HG03135 (cell line): ENCODE measurements at regions not wholly inside any gene's neighbourhood (a gene's known extent, or its start where the extent isn't known, plus 50 kb on each side); places are given as distances from the start of the nearest gene placed in this dataset.
"Not testable (repeated sequence)": the region's sequence is repeated elsewhere in the genome, so short reads cannot be mapped to it uniquely, and the experiment has no call there.

Experiments
- ATAC-seq: cut with Tn5 transposase; IDR thresholded peaks from one replicate; pipeline ENCODE4 v1.9.1; 2021; ENCODE audit warnings: mild to moderate bottlenecking, moderate library complexity; ENCODE audit not compliant: unreplicated experiment

DNA sequence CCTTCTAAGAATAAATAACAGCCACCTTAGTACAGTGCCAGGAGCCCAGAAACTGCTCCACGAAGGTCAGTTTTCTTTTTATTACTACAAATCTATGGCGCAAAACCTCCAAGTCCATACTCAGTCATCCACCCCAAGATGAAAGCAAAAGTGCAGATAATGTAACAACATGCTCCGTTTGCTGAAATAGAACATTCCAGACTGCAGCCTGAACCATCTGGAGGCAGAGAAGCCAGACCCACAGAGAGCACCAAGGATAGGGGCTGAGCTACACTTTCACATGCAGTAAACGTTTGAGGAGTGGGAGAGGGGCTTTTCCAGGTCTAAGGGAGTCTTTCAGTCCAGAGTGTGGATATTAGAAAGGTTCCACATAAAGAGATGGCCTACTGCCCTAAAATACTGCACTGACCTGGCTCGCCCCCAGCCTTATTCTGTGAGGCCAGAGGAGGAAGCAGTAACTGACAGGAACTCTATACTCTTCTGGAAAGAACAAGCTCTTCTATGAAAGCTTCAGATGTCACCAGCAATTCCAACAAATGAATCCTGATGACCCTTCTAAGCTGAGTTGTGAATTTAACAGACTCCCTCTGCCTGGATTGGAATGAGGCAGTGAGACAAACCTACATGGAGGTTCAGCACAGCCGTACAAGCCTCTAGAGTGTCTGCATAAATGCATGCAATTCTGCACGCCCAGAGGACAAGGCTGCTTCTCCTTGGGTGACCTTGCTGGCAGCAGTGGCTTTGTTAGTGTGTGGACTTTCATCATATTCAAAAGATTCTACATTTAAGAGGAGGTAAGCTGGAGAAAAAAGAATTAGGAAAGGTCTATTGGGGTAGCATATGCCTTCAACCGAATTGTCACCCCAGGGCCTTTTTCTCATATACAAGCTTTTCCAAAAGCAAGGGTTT, 153.9 kb upstream of the EGLN3 start:
- ATAC-seq, result no peak

DNA sequence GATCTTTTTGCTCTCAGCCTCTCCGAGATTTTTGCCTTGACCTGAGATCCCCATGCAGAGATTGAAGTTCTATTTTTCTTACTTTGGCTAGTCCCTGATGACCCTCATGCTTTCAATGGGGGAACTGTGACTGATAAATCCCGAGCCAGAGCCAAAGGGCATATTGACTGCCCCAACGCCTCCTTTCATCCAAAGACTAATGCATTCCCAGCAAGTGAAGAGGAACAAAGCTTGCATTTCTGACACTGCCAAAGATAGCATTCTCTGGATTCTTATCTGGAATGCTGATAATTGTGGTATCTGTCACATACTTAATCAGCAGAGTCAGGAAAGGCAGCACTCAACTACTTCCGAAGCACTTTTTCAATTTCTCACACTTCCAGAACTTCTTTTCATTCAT, 152.3 kb upstream of the EGLN3 start:
- ATAC-seq, result no peak

DNA sequence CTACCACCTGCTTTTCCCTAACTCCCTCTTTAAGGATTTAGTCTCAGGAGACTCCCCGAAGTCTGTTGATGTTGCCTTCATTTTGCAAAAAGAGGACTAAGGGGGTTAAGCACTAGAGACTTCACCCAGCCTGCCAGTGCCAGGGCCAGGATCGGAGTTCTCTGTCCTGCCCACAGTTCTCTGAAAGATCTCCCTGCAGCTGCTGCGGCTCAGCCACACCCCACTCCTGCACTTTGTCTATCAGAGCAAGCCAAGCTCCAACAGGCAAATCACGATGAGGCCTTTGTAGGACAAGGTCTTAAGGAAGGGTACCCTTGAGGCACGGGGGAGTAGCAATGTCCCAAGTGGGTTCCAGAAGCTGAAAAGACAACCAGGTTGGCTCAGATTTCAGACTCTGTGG, 148.8 kb upstream of the EGLN3 start:
- ATAC-seq, result no peak

DNA sequence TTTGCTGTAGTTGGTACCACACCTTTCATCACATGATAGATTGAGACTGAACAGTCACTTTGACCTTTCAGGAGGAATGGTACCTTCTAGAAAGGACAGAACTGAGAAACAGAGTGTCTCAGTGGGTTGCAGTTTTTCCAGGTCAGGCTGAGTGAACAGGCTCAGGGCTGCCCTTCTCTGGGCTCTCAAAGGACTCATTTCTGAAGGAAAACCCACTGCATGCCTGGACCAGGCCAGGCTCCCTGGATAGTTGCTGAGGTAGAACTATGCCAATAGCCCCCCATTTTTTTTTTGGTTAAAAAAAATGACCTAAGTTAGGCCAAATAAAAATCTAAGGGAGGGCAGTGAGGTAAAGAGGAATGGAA, 148.1 kb upstream of the EGLN3 start:
- ATAC-seq, result no peak

DNA sequence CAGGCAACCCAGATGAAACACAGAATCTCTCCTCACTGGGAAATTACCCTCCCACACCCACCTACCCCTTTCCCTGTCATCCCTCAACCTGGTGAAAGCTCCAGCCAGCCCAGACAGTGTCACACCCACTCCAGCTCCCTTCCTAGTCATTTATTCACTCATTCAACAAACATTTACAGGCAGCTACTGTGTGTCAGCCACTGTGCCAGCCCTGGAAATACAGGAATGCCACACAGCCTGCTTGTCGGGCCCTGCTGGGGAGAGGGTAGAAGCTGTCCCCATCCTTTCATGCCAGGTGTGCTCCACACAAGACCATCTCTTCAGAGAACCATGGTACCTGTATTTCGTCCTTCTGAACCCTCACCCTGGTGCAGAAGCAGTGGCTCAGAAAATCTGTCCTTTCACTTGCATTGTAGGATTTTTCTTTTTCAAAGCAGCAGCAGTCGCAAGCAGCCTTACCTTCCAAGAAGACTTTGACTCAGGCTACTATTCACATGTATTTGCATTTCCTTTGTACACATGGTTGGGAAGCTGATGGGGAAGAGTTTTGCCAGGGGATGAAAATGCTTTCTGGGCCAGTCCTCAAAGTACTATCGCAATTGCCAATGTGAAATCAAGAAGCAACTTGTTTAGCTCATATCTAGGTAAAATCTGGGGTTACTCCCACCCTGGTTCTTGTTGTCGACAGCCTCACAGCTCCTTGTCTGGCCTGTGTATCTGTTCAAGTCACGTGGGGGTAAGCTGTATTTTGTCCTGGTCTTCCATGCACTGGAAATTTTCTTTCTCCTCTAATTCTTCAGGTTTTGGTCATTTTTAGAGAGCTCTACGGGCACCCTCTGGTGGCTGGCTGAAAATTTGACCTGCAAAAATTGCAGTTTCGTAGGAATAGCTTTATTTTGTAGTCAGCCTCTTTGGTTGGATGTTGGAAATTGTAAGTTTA, 147.4 kb upstream of the EGLN3 start:
- ATAC-seq, result no peak

DNA sequence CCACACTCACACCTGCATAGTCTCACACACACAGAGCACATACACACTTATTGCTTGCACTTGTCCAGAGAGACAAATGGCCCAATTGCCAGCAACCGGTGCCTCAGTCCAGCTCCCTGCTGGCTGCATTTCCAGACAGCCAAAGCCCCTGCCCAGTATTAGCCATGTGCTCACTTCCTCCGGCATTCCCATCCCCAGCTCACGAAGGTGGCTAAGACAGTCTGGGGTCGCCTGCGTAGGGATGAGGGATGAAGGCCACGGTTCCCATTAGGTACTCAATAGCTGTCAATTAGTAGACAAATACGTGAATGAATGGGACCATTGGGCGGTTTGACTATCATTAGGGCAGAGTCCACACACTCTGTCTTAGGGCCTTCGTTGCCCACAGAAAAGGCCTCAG, 146.8 kb upstream of the EGLN3 start:
- no peak for ATAC-seq

DNA sequence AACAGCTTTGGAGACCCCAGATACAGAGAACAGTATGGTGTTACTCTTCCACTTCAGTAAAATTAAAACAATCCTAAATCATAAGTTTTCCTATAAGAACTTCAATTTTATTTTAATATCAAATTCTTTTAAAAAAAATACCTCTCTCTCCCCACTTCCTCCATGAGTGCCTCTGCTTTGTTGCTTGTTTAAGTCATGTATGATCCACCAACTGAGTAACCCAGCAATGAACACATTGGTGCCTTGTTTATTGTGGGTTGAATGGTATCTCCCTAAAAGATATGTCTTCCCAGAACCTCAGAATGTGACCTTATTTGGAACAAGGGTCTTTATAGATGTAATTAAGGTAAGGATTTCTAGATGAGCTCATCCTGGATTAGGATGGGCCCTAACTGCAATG, 143.5 kb upstream of the EGLN3 start:
- no peak for ATAC-seq

DNA sequence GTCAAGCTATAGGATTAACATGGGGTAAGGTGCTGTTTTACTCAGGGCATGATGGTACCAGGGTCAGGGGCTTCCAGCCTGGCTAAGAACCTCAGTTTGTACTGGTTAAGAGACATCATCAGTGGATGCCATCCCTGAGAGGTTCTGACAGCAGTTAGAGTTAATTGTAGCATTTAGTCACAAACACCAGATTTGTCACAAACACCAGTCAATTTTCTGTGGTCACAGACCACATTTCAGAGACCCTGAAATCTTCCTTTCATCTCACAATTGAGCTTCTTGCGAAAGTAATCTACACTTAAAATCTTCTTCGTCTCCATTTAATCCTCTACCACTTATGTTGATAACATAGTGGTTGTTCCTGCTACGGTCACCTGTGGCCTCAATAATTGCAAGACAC, 143.0 kb upstream of the EGLN3 start:
- no peak for ATAC-seq

DNA sequence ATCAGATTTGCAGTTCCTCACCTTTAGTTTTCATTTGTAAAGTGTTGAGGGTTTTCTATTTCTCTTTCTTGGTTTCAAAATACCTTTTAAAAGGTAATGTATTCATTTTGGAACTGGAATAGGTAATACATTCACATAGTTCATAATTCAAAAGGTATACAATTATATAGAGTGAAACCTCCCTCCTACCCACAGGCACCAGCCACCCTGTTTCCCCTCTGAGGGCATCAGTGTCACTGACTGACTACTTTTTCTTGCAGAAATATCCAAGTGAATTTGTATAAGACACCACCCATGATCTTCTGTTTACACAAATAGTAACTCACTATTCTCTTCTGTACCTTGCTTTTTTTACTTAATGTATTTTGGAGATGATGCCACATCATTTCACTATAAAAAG, 139.6 kb upstream of the EGLN3 start:
- ATAC-seq, result no peak

DNA sequence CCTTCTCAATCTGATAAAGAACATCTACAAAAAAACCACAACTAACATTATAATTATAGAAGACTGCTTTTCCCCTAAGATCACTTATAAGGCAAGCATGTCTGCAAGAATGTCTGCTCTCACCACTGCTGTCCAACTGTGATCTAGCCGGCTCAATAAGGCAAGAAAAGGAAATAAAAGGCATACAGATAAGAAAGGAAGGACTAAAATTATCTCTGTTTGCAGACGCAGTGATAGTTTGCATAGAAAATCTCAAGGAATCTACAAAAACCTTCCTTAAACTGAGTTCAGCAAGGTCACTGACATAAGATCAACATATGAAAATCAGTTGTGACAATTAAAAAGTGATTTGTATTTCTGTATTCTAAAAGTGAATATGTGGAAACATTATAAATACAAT, 138.0 kb upstream of the EGLN3 start:
- ATAC-seq, result no peak

DNA sequence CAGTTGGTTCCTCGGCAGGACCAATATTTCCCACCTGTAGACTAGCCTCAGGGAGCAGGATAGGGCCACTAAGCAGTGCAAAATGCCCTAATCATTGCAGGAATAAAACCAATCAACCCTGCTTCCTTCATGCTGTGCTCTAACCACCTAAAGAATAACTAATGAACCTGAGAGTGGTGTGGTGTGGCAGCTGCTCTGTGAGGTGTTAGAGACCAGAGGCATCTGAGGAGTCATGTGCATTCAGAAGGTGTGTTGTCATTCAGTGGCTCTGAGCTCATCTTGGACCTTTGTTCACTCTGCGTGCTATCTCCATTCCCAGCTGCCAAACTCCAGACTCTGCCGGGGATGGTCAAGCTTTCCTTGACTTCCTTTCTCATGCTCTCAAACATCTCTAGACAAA, 136.7 kb upstream of the EGLN3 start:
- peak; percentile 68 for ATAC-seq

DNA sequence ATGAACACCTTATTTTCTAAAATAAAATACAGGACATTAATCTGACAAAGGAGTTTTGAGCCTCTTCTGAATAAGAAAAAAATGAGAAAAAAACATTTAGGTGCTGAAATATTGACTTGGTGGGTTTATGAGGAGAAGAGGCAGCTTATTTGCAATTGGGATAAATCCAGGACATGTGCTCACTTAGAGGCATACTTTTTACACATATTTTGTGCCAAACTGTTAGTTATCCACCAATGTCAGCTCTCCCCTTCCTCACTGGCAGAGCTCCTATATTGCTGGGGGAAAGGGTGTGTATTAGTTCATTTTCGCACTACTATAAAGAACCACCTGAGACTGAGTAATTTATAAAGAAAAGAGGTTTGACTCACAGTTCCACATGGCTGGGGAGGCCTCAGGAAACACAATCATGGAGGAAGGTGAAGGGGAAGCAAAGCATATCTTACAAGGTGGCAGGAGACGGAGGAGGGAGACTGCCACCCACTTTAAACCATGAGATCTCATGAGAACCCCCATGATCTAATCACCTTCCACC, 135.4 kb upstream of the EGLN3 start:
- no peak for ATAC-seq

DNA sequence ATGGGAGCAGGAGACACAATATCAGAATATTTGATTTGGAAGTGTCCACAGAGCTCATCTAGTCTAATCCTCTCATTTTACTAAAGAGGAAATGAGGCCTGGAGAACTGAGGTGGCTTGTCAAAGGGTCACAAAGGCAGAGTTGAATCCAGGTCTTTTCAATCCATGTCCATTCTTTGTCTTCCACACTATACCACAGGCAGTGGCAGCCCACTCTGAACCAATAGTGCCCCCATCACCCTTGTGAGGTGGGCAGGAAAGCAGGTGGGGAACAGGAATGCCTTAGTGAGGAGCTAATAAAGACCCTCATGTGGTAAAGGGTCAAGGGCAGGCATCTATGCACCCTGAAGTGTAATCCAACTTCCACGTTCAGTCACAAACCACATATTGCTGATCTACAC, 134.8 kb upstream of the EGLN3 start:
- ATAC-seq, result no peak

DNA sequence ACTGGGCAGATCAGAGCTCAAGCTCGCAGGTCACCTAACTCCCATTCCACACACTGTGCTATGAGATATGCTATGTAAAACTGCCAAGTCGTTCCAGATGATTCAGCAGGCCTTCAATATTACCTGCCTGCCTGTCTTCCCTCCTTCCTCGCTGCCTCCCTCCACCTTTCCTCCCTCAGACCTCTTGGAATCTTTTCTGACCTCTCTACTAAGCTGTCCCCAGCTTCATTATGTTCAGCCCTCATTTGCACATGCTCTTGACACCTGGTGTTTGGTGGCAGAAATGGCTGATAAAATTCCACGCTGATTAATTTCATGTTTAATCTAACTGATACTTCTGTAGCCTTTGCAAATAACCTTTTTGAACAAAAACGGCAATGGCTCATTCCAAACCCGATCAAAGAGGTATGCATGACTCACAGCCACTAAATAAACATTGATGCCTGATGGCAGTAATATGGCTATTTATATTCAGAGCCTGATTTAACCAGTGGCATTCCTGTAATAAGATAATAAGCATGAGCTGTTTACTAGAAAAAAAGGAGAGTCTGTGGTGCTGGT, 130.8 kb upstream of the EGLN3 start:
- no peak for ATAC-seq

DNA sequence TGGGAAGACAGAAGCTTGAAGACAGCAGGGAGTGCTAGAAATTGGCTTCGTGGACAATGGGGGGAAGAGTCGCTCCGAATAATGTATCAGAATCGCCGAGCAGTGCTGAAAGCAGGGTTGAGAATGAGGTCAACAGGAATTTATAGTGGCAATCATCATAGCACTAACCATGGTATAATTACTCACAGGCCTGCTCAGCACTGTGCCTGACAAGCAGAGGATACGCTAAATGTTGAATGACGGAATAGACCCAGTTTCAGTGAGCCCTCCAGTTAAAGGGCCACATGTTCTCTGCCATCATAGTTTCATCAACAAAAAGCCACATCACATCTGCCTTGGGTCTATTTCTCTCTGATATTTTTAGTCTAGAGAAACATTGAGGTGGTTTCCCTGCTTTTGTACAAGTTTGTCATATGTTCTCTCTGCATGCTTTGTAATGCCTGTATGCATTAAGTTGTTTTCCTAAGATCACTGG, 130.3 kb upstream of the EGLN3 start:
- ATAC-seq, result no peak

DNA sequence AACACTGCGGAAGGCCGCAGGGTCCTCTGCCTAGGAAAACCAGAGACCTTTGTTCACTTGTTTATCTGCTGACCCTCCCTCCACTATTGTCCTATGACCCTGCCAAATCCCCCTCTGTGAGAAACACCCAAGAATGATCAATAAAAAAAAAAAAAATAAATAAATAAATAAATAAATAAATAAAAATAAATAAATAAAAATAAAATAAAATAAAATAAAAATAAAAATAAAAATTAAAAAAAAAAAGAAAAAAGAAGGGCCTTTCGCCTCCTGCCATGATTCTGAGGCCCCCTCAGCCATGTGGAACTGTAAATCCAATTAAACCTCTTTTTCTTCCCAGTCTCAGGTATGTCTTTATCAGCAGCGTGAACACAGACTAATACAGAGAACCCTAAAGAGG, 128.8 kb upstream of the EGLN3 start:
- not testable (repeated sequence) for ATAC-seq

DNA sequence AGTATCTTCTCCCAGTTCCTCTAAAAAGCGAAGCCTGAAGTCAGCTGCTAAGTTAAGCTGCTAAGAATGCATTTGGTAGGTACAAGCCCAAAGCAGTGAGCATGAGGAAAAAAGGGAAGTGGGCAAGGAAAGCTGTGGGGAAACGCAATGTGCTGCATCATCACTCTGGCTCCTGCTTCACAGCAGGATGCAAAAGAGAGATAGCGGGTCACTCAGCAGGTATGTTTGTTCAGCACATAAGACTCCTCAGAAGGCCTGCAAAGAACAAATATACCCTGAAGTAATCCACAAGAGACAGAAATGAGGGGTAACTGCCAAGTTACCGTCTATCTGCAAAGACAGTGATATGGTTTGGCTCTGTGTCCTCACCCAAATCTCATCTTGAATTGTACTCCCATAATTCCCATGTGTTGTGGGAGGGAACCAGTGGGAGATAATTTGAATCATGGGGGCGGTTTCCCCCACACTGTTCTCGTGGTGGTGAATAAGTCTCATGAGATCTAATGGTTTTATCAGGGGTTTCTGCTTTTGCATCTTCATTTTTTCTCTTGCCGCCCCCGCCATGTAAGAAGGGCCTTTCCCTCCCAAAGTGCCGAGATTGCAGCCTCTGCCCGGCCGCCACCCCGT, 127.4 kb upstream of the EGLN3 start:
- no peak for ATAC-seq

DNA sequence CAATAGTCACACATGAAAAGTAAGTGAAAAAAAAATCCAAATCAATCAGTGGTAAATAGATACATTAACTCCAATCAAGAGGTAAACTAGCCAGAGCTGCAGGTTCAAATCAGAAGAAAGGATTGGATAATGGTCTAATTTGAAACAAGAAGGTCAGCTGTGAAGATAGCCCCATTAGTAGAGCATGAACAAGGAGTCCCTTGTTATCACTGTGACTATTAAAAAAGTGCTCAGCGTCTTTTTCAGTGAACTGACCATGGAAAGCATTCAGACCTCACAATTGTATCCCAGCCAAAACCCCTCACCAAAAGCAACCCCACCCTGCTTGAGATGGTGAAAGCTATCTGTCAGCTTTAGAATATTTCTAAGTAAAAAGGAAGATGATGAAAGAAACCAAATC, 125.0 kb upstream of the EGLN3 start:
- no peak for ATAC-seq

DNA sequence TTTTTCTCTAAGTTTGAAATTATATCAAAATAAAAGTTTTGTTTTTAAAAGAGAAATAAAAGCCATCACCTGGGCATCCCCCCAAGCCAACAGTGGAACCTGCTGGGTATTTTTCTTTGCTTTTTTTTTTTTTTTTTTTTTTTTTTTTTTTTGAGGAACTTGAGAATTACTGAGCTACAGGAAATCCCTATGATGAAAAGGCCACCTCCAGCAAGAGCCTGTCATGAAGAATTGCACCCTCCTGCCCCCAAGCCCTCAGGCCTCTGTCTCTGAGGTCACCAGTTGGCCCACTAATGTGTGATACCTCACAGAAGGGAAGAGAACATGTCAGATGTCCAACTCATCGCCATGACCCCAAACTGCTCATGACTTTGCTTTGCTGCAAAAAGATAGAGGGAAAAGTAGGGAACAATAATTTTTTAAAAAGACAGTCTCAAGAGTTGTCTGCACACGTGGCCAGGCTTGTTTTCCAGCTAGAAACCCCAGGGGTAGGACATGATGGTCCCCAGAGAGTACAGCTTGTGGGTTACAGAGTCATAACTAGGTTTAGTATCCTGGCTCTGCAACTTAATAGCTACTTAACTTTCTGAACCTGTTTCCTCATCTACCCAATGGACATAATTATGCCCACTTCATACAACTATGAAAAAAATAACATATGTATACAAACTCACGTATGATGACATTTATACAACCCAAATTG, 124.3 kb upstream of the EGLN3 start:
- ATAC-seq, result peak; percentile 59

DNA sequence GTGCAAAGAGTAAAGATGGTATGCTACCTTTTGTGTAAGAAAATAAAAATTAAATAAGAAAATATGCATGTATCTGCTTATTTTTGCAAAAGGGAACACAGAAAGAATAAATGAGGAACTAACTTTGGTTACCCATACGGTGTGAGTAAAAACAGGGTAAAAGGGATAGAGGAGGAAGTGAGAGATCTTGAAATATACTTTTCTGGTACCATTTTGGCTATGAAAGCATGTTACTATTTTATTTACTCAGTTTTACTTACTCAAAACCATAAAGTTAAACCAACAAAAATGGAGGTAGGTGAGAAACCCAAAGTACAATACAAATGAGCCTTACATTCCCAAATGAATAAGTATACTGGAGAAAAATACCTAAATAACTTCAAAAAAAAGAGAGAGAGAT, 122.0 kb upstream of the EGLN3 start:
- ATAC-seq, result no peak
